PC-9 (cell line): ENCODE measurements at regions not wholly inside any gene's neighbourhood (a gene's known extent, or its start where the extent isn't known, plus 50 kb on each side); places are given as distances from the start of the nearest gene placed in this dataset.

Experiments used
- BruUV-seq: library from RNA; stranded (reverse); fragments of 400-500 nt; replicated peaks from 2 replicates; lab custom pipeline; 2021; lab: Mats Ljungman, UMichigan
- CTCF ChIA-PET: fragments of 300-600 bp; sonication (Branson Sonifier 250); formaldehyde crosslinking; loops from one replicate; lab custom pipeline; 2022; ENCODE audit warnings: antibody characterized with exemption; lab: Charles Lee
- POLR2A ChIA-PET: fragments of 300-600 bp; sonication (Branson Sonifier 250); formaldehyde crosslinking; loops from one replicate; lab custom pipeline; 2022; ENCODE audit warnings: antibody characterized with exemption; ENCODE audit not compliant: unreplicated experiment; lab: Charles Lee
- DNase-seq, 2 experiments: peaks; one replicate each; pipeline versions ENCODE4 v3.0.0 to v3.0.0-alpha.2; 2015 to 2022; ENCODE audit warnings: mixed read lengths in 1 of 2
- H2AFZ ChIP-seq: fragments of 200-600 bp; sonication (generic); 2 replicates; pipeline ENCODE4 v1.8.1; 2017; ENCODE audit warnings: antibody characterized with exemption
- H3F3A ChIP-seq: fragments of 200-600 bp; sonication (generic); 2 replicates; pipeline ENCODE4 v1.8.1; 2017; ENCODE audit warnings: antibody characterized with exemption, mild to moderate bottlenecking, low read depth; ENCODE audit not compliant: insufficient read depth
- H3K27ac ChIP-seq: fragments of 200-600 bp; sonication (generic); 2 replicates; pipeline ENCODE4 v1.6.1; 2016; ENCODE audit warnings: mixed run types
- H3K27me3 ChIP-seq: fragments of 200-600 bp; sonication (generic); 2 replicates; pipeline ENCODE4 v1.6.1; 2016; ENCODE audit warnings: low read depth, mixed run types; ENCODE audit not compliant: insufficient read depth
- H3K36me3 ChIP-seq: fragments of 200-600 bp; sonication (generic); 2 replicates; pipeline ENCODE4 v1.6.1; 2016; ENCODE audit warnings: low read depth, mixed run types
- H3K4me1 ChIP-seq: fragments of 200-600 bp; sonication (generic); replicated peaks from 2 replicates; pipeline ENCODE4 v1.6.1; 2016; ENCODE audit warnings: mixed run types; ENCODE audit not compliant: insufficient read depth
- H3K4me2 ChIP-seq: fragments of 200-600 bp; sonication (generic); 2 replicates; pipeline ENCODE4 v1.6.1; 2017; ENCODE audit warnings: mixed run types
- H3K4me3 ChIP-seq: fragments of 200-600 bp; sonication (generic); 2 replicates; pipeline ENCODE4 v1.6.1; 2016; ENCODE audit warnings: mixed run types
- H3K79me2 ChIP-seq: fragments of 200-600 bp; sonication (generic); 2 replicates; pipeline ENCODE4 v1.6.1; 2017; ENCODE audit warnings: low read depth, mixed run types
- H3K9me2 ChIP-seq: fragments of 200-600 bp; sonication (generic); 2 replicates; pipeline ENCODE4 v1.8.1; 2017; ENCODE audit warnings: mild to moderate bottlenecking; ENCODE audit not compliant: insufficient read depth
- H3K9me3 ChIP-seq: fragments of 200-600 bp; sonication (generic); 2 replicates; pipeline ENCODE4 v1.8.1; 2016; ENCODE audit warnings: low read depth; ENCODE audit not compliant: insufficient read depth
- H4K20me1 ChIP-seq: fragments of 200-600 bp; sonication (generic); 2 replicates; pipeline ENCODE4 v1.8.1; 2017; ENCODE audit not compliant: insufficient read depth
- EZH2 ChIP-seq: fragments of 200-600 bp; sonication (generic); IDR thresholded peaks from 2 replicates; pipeline ENCODE4 v1.8.0; 2017; ENCODE audit warnings: antibody characterized with exemption, low read depth
- intact Hi-C: fragments of 100-400 bp; cut with micrococcal nuclease; formaldehyde crosslinking; loops from one replicate; pipeline ENCODE4 v1.10.0; 2022; ENCODE audit not compliant: unreplicated experiment
- TF ChIP-seq, protein P1 (sequence below): fragments of 200-600 bp; sonication (generic); conservative IDR thresholded peaks from 2 replicates; pipeline ENCODE4 v1.6.1; 2017; ENCODE audit warnings: mixed run types, antibody characterized with exemption, mild to moderate bottlenecking, moderate library complexity

GRCh38 chr1:190792873-190793272, 315.2 kb upstream of the BRINP3 start:
- H3K27me3 ChIP-seq: no peaks in the 10 kb centered on the region
- H4K20me1 ChIP-seq: no peaks in the 10 kb centered on the region
- H3F3A ChIP-seq: no peaks in the 10 kb centered on the region
- ChIA-PET POLR2A (no interaction called here), CTCF (no interaction called here)
- no peaks in the 10 kb centered on the region for H3K36me3 ChIP-seq
- BruUV-seq: no TSS peak
- no peak overlapping the region for H3K27ac ChIP-seq
- no peak overlapping the region for H2AFZ ChIP-seq
- intact Hi-C loops: no loop called here
- H3K9me3 ChIP-seq: no peaks in the 10 kb centered on the region
- H3K4me2 ChIP-seq: no peak overlapping the region
- no peaks in the 10 kb centered on the region for H3K79me2 ChIP-seq
- H3K9me2 ChIP-seq: peaks cover 7% of the 10 kb centered on the region; the same call in 1 of the 2 replicates
- no peak for TF ChIP-seq EZH2
- TF ChIP-seq, protein P1, sequence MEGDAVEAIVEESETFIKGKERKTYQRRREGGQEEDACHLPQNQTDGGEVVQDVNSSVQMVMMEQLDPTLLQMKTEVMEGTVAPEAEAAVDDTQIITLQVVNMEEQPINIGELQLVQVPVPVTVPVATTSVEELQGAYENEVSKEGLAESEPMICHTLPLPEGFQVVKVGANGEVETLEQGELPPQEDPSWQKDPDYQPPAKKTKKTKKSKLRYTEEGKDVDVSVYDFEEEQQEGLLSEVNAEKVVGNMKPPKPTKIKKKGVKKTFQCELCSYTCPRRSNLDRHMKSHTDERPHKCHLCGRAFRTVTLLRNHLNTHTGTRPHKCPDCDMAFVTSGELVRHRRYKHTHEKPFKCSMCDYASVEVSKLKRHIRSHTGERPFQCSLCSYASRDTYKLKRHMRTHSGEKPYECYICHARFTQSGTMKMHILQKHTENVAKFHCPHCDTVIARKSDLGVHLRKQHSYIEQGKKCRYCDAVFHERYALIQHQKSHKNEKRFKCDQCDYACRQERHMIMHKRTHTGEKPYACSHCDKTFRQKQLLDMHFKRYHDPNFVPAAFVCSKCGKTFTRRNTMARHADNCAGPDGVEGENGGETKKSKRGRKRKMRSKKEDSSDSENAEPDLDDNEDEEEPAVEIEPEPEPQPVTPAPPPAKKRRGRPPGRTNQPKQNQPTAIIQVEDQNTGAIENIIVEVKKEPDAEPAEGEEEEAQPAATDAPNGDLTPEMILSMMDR: no peak
- H3K4me3 ChIP-seq: no peak overlapping the region
- no peak for DNase-seq
- H3K4me1 ChIP-seq: no peaks in the 10 kb centered on the region

DNA sequence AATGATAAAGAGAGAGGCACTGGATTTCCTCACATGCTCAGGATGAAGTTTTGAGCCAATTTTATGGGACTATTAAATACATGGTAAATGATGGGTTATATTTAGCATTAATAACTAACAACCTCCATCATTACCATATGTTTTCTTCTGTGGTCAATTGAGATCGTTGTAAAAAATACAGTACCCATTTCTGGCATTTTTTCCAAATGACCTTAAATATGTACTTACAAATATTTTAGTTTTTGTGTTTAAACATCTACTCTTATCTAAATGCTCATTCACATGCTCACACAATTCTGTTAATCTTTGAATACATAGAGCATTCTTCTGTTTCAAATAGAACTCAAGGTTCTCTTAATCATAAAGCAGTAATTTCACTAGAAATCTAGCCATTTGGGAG, 330.0 kb upstream of the BRINP3 start:
- no TSS peak for BruUV-seq
- intact Hi-C loops: no loop called here

GRCh38 chr1:190808035-190808434, 330.4 kb upstream of the BRINP3 start:
- DNase-seq: no peak
- no peaks in the 10 kb centered on the region for H3K27me3 ChIP-seq
- no peaks in the 10 kb centered on the region for H4K20me1 ChIP-seq
- no peaks in the 10 kb centered on the region for H3K36me3 ChIP-seq
- no TSS peak for BruUV-seq
- no peaks in the 10 kb centered on the region for H3K9me2 ChIP-seq
- ChIA-PET POLR2A (no interaction called here), CTCF (no interaction called here)
- intact Hi-C loops: no loop called here
- TF ChIP-seq EZH2: no peak
- TF ChIP-seq, protein P1: no peak
- no peak overlapping the region for H2AFZ ChIP-seq
- no peak overlapping the region for H3K27ac ChIP-seq
- H3K4me2 ChIP-seq: no peak overlapping the region
- H3F3A ChIP-seq: no peaks in the 10 kb centered on the region
- H3K4me3 ChIP-seq: no peak overlapping the region
- H3K79me2 ChIP-seq: no peaks in the 10 kb centered on the region
- no peaks in the 10 kb centered on the region for H3K4me1 ChIP-seq
- no peaks in the 10 kb centered on the region for H3K9me3 ChIP-seq

More for the DNA sequence above, 330.0 kb upstream of the BRINP3 start:
- no peaks in the 10 kb centered on the region for H3K27me3 ChIP-seq
- no peak overlapping the region for H3K4me2 ChIP-seq
- ChIA-PET POLR2A (no interaction called here), CTCF (no interaction called here)
- no peak for TF ChIP-seq EZH2
- TF ChIP-seq, protein P1: no peak
- no peaks in the 10 kb centered on the region for H4K20me1 ChIP-seq
- DNase-seq: no peak
- H3K79me2 ChIP-seq: no peaks in the 10 kb centered on the region
- H2AFZ ChIP-seq: no peak overlapping the region
- H3K4me3 ChIP-seq: no peak overlapping the region
- no peaks in the 10 kb centered on the region for H3F3A ChIP-seq
- no peaks in the 10 kb centered on the region for H3K9me3 ChIP-seq
- no peaks in the 10 kb centered on the region for H3K36me3 ChIP-seq
- no peaks in the 10 kb centered on the region for H3K9me2 ChIP-seq
- H3K4me1 ChIP-seq: no peaks in the 10 kb centered on the region
- no peak overlapping the region for H3K27ac ChIP-seq
